Natural killer cell treated with Interleukin-12 subunit alpha and Interleukin-12 subunit beta and Interleukin-15 and Interleukin-18, amount 100 ng/mL, for 72 hours (primary cell): ENCODE measurements at regions not wholly inside any gene's neighbourhood (a gene's known extent, or its start where the extent isn't known, plus 50 kb on each side); places are given as distances from the start of the nearest gene placed in this dataset.
"Not testable (repeated sequence)": the region's sequence is repeated elsewhere in the genome, so short reads cannot be mapped to it uniquely, and the experiment has no call there.

Source experiments
- ATAC-seq, 2 donors: fragments of 150-1000 bp; cut with Tn5 transposase in 1 of 2; sonication (Bioruptor Pico), chemical (Tn5 transposase) in 1 of 2; 2 replicates each; pipeline ENCODE4 v1.10.0; 2021
- DNase-seq: peaks from one replicate; pipeline ENCODE4 v3.0.0; 2022; ENCODE audit warnings: low spot score
- H3K27ac Mint-ChIP-seq, 2 donors: 1 replicate in 1 of 2; 2 replicates in 1 of 2; pipeline ENCODE4 v1.8.0; 2022; ENCODE audit warnings: mixed read lengths in 2 of 2, mild to moderate bottlenecking in 1 of 2, moderate library complexity in 1 of 2
- H3K27me3 Mint-ChIP-seq, 2 donors: 1 replicate in 1 of 2; 2 replicates in 1 of 2; pipeline ENCODE4 v1.8.0; 2022; ENCODE audit warnings: mixed read lengths in 2 of 2
- H3K36me3 Mint-ChIP-seq: one replicate; pipeline ENCODE4 v1.8.0; 2022; ENCODE audit warnings: mixed read lengths
- H3K4me1 Mint-ChIP-seq, 2 donors: 1 replicate in 1 of 2; 2 replicates in 1 of 2; pipeline ENCODE4 v1.8.0; 2022; ENCODE audit warnings: low read depth in 2 of 2, mixed read lengths in 2 of 2, mild to moderate bottlenecking in 1 of 2
- H3K4me3 Mint-ChIP-seq: one replicate; pipeline ENCODE4 v1.8.0; 2022; ENCODE audit warnings: mixed read lengths
- H3K9me3 Mint-ChIP-seq: 2 replicates; pipeline ENCODE4 v1.8.0; 2022; ENCODE audit warnings: mixed read lengths

DNA sequence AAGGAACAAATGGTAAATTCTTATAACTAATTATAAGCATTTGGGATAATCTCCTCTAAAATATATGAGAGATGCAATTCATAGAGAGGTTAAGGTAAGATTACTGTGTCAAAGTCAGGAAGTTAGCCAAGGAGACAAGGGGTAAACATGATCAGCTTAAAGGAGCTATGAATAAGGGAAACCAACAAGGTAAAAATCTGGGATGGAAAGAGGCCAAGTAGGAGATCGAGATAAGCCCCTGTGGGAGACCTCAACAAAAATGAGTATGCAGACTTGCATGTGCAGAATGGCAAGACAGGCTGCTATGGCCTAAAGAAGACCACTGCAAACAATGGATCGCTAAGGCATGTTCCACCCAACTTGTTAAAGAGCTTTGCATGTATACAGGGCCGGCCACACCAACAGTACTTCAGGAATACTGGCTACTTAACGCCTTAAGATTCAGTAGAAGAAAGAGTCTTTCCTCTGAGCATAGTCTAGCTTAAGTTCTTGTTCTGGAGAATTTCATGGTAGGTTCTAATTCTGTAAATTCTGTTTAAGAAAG is 738.6 kb downstream of the GALC start:
- no peak for DNase-seq
- H3K4me1 Mint-ChIP-seq: no peaks in the 10 kb centered on the region

DNA sequence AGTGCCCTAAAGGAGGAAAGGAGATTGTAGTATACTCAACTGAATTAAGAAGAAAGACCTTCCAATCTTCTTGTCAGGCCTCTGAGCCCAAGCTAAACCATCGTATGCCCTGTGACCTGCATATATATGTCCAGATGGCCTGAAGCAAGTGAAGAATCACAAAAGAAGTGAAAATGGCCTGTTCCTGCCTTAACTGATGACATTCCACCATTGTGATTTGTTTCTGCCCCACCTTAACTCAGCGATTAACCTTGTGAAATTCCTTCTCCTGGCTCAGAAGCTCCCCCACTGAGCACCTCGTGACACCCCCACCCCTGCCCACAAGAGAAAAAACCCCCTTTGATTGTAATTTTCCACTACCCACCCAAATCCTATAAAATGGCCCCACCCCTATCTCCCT is 739.2 kb downstream of the GALC start:
- not testable (repeated sequence) for H3K4me3 Mint-ChIP-seq, H3K27ac Mint-ChIP-seq, ATAC-seq, H3K27me3 Mint-ChIP-seq, DNase-seq, H3K4me1 Mint-ChIP-seq, H3K36me3 Mint-ChIP-seq
- peaks cover 14% of the 10 kb centered on the region for H3K9me3 Mint-ChIP-seq

More for the DNA sequence above, 738.6 kb downstream of the GALC start:
- ATAC-seq: no peak
- Mint-ChIP-seq H3K36me3 (no peaks in the 10 kb centered on the region), H3K4me3 (no peak overlapping the region), H3K27me3 (no peaks in the 10 kb centered on the region), H3K27ac (no peak overlapping the region), H3K9me3 (peaks cover 14% of the 10 kb centered on the region)

DNA sequence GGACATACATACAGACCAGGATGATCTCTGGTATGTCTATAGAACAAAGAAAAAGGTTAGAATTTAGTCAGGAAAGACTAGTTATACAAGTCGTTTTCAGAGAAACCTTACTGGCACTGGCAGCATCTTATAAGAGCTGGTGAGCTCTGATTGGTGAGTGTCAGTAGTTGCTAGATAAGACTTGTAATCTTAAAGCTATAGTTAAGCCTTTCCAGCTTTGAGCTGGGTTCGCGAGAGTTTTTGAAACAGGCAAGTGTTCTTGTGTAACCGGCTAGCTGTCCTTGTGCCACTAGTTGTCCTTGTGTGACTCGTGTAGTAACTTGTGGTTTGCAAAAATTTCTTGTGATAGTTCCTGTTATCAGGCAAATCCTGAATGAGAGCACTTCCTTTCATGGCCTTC is 740.9 kb downstream of the GALC start:
- Mint-ChIP-seq H3K4me1 (no peaks in the 10 kb centered on the region), H3K27ac (no peak overlapping the region), H3K36me3 (peaks cover 4% of the 10 kb centered on the region), H3K4me3 (no peak overlapping the region), H3K27me3 (no peaks in the 10 kb centered on the region), H3K9me3 (peaks cover 14% of the 10 kb centered on the region)
- no peak for DNase-seq
- ATAC-seq: no peak

DNA sequence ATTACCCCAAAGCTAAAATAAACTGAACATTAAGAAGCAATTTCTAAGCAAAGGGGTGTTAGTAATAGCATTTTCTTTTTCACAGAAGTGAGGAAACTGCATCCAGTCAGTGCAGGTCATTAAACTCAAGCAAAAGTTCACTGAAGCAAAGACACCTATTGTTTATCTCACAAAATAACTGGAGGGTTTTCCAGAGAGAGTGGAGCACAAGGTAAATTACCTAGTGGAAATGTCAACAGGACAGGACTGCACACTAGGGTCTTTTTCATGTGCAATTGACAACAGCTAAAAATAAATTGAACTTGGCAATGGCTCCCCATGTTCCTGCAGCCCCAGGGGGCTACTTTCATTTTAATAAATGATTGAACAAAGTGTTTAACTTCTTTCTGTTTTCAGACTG is 742.0 kb downstream of the GALC start:
- H3K9me3 Mint-ChIP-seq: peaks cover 10% of the 10 kb centered on the region
- DNase-seq (no peak), ATAC-seq (no peak)
- H3K27ac Mint-ChIP-seq: no peak overlapping the region
- no peaks in the 10 kb centered on the region for H3K4me1 Mint-ChIP-seq
- no peak overlapping the region for H3K4me3 Mint-ChIP-seq
- no peaks in the 10 kb centered on the region for H3K27me3 Mint-ChIP-seq
- H3K36me3 Mint-ChIP-seq: peaks cover 4% of the 10 kb centered on the region

DNA sequence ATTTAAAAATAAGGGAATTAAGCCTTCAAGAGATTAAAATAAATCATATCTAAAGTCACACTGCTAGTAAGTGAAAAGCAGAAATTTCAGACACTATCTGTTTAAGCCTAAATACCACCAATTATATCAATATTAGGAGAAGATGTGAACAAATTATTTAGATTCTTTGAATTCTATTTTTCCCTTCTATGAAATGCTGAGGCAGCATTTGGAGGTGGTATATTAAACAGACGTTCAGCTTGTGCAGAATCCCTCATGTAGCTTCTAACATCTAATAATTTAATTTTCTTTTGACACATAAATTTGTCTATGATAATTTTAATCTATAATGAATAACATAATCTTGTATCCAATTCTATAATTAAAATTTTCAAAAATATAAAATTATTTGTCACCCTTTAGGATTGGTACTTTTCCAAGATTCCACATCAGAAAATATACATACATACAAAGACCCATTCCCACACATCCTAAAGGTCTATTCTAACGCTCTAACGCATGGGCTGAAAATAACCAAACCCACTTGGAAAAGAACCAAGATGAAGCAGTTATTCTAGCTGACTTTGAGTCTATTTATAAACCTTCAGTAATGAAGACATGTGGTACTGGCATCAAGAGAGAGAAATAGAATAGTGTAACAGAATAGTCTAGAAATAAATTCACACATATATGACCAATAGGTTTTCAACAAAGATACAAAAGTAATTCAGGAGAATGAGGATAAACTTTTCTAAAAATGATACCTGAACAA is 751.8 kb downstream of the GALC start:
- H3K9me3 Mint-ChIP-seq: peaks cover 31% of the 10 kb centered on the region
- H3K4me3 Mint-ChIP-seq: no peak overlapping the region
- no peak for DNase-seq
- H3K36me3 Mint-ChIP-seq: peaks cover 18% of the 10 kb centered on the region
- no peaks in the 10 kb centered on the region for H3K4me1 Mint-ChIP-seq
- no peak overlapping the region for H3K27ac Mint-ChIP-seq
- ATAC-seq: no peak
- H3K27me3 Mint-ChIP-seq: no peaks in the 10 kb centered on the region

DNA sequence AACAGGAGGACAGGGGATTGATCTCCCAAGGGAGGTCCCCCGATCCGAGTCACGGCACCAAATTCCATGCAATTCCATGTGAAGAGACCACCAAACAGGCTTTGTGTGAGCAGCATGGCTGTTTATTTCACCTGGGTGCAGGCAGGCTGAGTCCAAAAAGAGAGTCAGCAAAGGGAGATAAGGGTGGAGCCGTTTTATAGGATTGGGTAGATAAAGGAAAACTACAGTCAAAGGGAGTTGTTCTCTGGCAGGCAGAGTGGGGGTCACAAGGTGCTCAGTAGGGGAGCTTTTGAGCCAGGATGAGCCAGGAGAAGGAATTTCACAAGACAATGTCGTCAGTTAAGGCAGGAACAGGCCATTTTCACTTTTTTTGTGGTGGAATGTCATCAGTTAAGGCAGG is 752.7 kb downstream of the GALC start:
- not testable (repeated sequence) for H3K4me3 Mint-ChIP-seq, H3K4me1 Mint-ChIP-seq, H3K27ac Mint-ChIP-seq, ATAC-seq, H3K27me3 Mint-ChIP-seq, DNase-seq
- peaks cover 38% of the 10 kb centered on the region for H3K9me3 Mint-ChIP-seq
- H3K36me3 Mint-ChIP-seq: peaks cover 22% of the 10 kb centered on the region

DNA sequence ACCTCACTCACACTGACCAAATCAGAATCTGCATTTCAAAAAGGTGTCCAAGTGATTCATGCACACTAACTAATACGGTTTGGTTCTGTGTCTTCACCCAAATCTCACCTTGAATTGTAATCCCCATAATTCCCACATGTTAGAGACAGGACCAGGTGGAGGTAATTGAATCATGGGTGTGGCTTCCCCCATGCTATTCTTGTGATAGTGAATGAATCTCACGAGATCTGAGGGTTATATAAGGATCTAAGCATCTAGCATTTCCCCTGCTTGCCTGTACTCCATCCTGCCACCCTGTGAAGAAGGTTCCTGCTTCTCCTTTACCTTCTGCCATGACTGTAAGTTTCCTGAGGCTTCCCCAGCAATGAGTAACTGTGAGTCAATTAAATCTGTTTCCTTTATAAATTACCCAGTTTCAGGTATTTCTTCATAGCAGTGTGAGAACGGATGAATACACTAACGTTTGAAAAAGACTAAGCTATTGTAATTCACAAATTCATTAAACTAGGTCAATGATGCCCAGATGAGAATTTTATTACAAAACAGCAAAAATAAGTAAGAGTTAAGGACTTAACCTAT is 759.1 kb downstream of the GALC start:
- ATAC-seq: no peak

DNA sequence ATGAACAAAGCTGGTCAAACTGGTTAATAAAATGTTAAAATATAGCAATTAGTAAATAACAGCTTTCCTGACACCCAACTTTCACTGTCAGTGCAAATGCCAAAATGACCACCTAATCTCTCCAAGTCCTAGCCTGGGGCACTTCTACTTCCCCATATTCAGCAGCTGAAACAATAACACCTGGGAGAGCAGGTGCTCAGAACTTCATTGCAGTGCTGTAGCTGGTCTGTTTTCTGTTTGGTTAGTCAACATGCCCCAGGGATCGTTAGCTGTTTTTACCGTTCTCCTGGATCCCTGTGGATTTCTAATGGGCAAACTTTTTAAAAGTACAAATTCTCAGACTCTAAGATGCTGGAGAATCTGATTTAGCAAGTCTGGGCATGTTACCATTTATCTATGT is 759.7 kb downstream of the GALC start:
- Mint-ChIP-seq H3K27ac (no peak overlapping the region), H3K27me3 (no peaks in the 10 kb centered on the region), H3K9me3 (peaks cover 38% of the 10 kb centered on the region), H3K4me1 (no peaks in the 10 kb centered on the region), H3K4me3 (no peak overlapping the region), H3K36me3 (peaks cover 18% of the 10 kb centered on the region)
- ATAC-seq (no peak), DNase-seq (no peak)

More for the DNA sequence above, 759.1 kb downstream of the GALC start:
- no peaks in the 10 kb centered on the region for H3K4me1 Mint-ChIP-seq
- H3K9me3 Mint-ChIP-seq: peaks cover 42% of the 10 kb centered on the region
- H3K36me3 Mint-ChIP-seq: peaks cover 18% of the 10 kb centered on the region
- H3K27ac Mint-ChIP-seq: no peak overlapping the region
- no peaks in the 10 kb centered on the region for H3K27me3 Mint-ChIP-seq
- no peak overlapping the region for H3K4me3 Mint-ChIP-seq
- no peak for DNase-seq

DNA sequence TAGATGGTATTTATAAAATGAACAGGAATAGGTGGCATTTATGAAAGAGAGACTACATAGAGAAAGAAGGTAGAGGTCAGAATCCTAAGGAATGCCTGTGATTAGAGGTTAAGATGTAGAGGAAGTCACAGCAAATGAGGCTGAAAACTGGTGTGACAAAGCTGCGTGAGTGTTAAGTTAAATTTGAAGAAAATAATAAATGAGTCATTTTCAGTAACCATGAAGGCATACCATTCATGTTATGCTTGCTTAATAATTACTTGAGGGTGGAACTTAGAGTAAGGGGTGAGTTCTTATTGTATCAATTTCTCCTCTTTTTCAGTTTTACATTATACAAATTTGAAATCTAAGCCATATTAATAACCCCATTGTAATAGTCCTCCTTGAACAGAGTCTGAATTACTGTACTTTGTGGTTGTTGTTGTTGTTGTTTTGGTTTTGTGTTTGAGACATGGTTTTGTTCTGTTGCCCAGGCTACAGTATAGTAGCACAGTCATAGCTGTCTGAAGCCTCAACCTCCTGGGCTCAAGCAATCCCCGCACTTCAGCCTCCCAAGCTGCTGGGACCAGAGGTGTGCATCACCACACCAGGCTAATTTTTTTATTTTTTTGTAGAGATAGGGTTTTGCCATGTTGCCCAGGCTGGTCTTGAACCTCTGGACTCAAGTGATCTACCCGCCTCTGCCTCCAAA is 761.5 kb downstream of the GALC start:
- H3K27ac Mint-ChIP-seq: no peak overlapping the region
- H3K27me3 Mint-ChIP-seq: no peaks in the 10 kb centered on the region
- no peaks in the 10 kb centered on the region for H3K4me1 Mint-ChIP-seq
- ATAC-seq (no peak), DNase-seq (no peak)
- H3K9me3 Mint-ChIP-seq: peaks cover 29% of the 10 kb centered on the region
- H3K4me3 Mint-ChIP-seq: no peak overlapping the region
- H3K36me3 Mint-ChIP-seq: peaks cover 4% of the 10 kb centered on the region

DNA sequence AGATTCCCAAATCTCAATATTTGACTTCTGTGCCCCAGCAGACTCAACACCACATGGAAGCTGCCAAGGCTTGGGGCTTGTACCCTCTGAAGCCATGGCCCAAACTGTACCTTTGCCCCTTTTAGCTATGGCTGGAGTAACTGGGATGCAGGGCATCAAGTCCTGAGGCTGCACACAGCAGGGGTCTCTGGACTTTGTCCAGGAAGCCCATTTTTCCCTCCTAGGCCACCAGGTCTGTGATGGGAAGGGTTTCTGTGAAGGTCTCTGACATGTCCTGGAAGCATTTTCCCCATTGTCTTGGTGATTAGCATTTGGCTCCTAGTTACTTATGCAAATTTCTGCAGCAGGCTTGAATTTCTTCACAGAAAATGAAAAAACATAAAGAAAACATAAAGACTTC is 762.3 kb downstream of the GALC start:
- Mint-ChIP-seq H3K4me3 (no peak overlapping the region), H3K36me3 (peaks cover 3% of the 10 kb centered on the region), H3K4me1 (no peaks in the 10 kb centered on the region), H3K9me3 (peaks cover 23% of the 10 kb centered on the region), H3K27ac (no peak overlapping the region), H3K27me3 (no peaks in the 10 kb centered on the region)
- DNase-seq (no peak), ATAC-seq (no peak)

DNA sequence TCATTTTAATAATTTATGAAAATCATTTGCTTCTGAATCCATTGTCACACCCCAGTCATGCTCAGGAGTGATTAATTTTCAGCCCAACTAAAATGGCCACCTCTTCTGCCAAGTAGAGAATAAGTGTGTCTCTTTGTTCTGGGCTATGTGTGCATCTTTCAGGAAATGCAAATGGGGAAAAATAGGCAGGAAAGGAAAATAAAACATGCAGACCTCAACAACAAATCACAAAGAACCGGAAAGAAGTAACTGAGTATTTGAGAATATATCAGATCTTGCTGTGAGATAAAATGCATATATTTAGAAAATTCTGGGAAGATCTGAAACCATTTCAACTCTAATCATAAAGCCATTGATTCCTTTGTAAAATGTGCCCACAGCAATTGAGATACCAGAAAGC is 763.9 kb downstream of the GALC start:
- DNase-seq (no peak), ATAC-seq (no peak)
- Mint-ChIP-seq H3K27ac (no peak overlapping the region), H3K36me3 (no peaks in the 10 kb centered on the region), H3K4me3 (no peak overlapping the region), H3K4me1 (no peaks in the 10 kb centered on the region), H3K9me3 (peaks cover 12% of the 10 kb centered on the region), H3K27me3 (no peaks in the 10 kb centered on the region)

DNA sequence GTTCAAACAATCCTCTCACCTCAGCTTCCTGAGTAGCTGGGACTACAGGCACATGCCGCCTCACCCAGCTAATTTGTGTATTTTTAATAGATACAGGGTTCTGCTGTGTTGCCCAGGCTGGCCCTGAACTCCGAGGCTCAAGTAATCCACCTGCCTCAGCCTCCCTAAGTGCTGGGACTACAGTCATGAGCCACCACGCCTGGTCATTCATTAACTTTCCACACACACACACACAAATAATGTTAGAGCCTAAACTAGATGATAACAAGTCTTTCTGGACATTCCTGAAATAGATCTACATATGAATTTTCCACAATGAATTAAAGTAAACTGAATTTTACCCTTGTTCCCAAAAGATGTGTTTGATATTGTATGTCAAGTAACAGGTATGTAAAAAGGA is 776.0 kb downstream of the GALC start:
- Mint-ChIP-seq H3K36me3 (no peaks in the 10 kb centered on the region), H3K27me3 (no peaks in the 10 kb centered on the region), H3K9me3 (peaks cover 17% of the 10 kb centered on the region), H3K27ac (no peak overlapping the region), H3K4me3 (no peak overlapping the region), H3K4me1 (no peaks in the 10 kb centered on the region)
- no peak for ATAC-seq
- no peak for DNase-seq

DNA sequence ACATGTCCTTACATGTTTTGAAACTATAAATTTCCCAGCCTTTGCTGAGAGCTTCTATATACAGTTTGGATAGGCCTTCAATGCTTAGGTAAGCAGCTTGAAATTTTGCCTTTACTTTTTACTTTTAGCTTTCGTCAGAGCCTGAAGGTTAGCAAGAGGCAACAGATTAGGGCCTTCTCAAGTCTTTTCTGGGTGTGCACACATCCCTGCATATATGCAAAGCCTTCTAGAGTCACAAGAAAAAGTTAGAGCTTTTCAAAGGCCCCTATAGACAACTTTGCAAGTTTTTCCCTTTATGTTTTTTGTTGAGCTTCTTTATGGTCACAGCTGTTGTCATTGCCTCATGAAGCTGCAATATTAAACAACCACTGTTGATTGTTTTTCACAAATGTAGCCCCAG is 778.4 kb downstream of the GALC start:
- no peak overlapping the region for H3K27ac Mint-ChIP-seq
- peaks cover 11% of the 10 kb centered on the region for H3K9me3 Mint-ChIP-seq
- no peak overlapping the region for H3K4me3 Mint-ChIP-seq
- ATAC-seq (no peak), DNase-seq (no peak)
- no peaks in the 10 kb centered on the region for H3K4me1 Mint-ChIP-seq
- no peaks in the 10 kb centered on the region for H3K36me3 Mint-ChIP-seq
- H3K27me3 Mint-ChIP-seq: no peaks in the 10 kb centered on the region

DNA sequence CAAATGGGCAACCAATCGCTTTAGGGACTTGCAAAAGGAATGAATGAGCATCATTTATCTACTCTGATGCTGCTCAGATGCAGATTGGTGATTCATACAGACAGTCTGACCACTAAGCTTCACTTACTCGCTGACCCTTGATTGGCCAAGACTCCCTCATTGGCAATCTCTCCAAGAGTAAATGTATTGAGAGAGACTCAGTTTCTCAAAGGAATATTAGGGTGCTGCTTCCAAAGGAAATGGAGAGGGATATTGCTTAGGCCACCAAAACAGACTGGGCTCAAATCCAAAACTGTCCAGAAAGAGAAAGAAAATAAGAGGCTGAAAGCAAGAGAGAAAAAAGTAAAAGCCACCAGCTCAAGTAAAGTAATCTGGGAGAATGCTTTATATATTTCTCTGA is 785.2 kb downstream of the GALC start:
- ATAC-seq (no peak), DNase-seq (no peak)
- peaks cover 6% of the 10 kb centered on the region for H3K9me3 Mint-ChIP-seq
- H3K27ac Mint-ChIP-seq: no peak overlapping the region
- H3K4me3 Mint-ChIP-seq: no peak overlapping the region
- H3K4me1 Mint-ChIP-seq: no peaks in the 10 kb centered on the region
- no peaks in the 10 kb centered on the region for H3K36me3 Mint-ChIP-seq
- H3K27me3 Mint-ChIP-seq: no peaks in the 10 kb centered on the region
